HEK293 (cell line): ENCODE measurements at regions not wholly inside any gene's neighbourhood (a gene's known extent, or its start where the extent isn't known, plus 50 kb on each side); places are given as distances from the start of the nearest gene placed in this dataset.
"Not testable (repeated sequence)": the region's sequence is repeated elsewhere in the genome, so short reads cannot be mapped to it uniquely, and the experiment has no call there.

Experiments used
- CTCF ChIP-seq: fragments of 450-650 bp; formaldehyde crosslinking; IDR thresholded peaks from 2 replicates; pipeline ENCODE4 v1.5.1; 2016; ENCODE audit warnings: missing biosample characterization, missing genetic modification characterization
- GFI1B ChIP-seq: fragments of 450-650 bp; formaldehyde crosslinking; IDR thresholded peaks from 2 replicates; pipeline ENCODE4 v1.5.1; 2016; ENCODE audit warnings: missing biosample characterization, missing genetic modification characterization
- ZBTB1 ChIP-seq: fragments of 450-650 bp; formaldehyde crosslinking; IDR thresholded peaks from 2 replicates; pipeline ENCODE4 v1.5.1; 2016; ENCODE audit warnings: missing biosample characterization, missing genetic modification characterization
- ZNF292 ChIP-seq: fragments of 450-650 bp; formaldehyde crosslinking; IDR thresholded peaks from 2 replicates; pipeline ENCODE4 v1.5.1; 2016; ENCODE audit warnings: low read depth, missing biosample characterization, missing genetic modification characterization, borderline replicate concordance
- ZSCAN18 ChIP-seq: fragments of 450-650 bp; formaldehyde crosslinking; IDR thresholded peaks from 2 replicates; pipeline ENCODE4 v1.5.1; 2016; ENCODE audit warnings: missing biosample characterization, missing genetic modification characterization

GRCh38 chr12:131632652-131633023, 78.3 kb upstream of the SFSWAP start:
- not testable (repeated sequence) for TF ChIP-seq CTCF (tag by site-specific recombination); GFI1B (tag by site-specific recombination); ZSCAN18 (tag by site-specific recombination); ZBTB1; ZNF292 (tag by site-specific recombination)
